HCT116 (cell line): ENCODE measurements at regions not wholly inside any gene's neighbourhood (a gene's known extent, or its start where the extent isn't known, plus 50 kb on each side); places are given as distances from the start of the nearest gene placed in this dataset.

Experiments used
- CEBPB ChIP-seq: IDR thresholded peaks from 2 replicates; pipeline ENCODE4 v1.6.1; 2012; ENCODE audit warnings: low read depth
- EZH2 ChIP-seq: fragments of 200-600 bp; sonication (generic); IDR thresholded peaks from 2 replicates; pipeline ENCODE4 v1.6.1; 2017; ENCODE audit warnings: antibody characterized with exemption, mixed run types
- EZH2phosphoT487 ChIP-seq: fragments of 200-600 bp; IDR thresholded peaks from 2 replicates; pipeline ENCODE4 v1.6.1; 2018; ENCODE audit warnings: antibody characterized with exemption, borderline replicate concordance
- JUND ChIP-seq: IDR thresholded peaks from 2 replicates; pipeline ENCODE4 v1.6.1; 2012
- POLR2A ChIP-seq: IDR thresholded peaks from 2 replicates; pipeline ENCODE4 v1.7.0; 2011; ENCODE audit warnings: borderline replicate concordance; ENCODE audit not compliant: insufficient read depth, insufficient read length; ENCODE audit errors: extremely low read depth
- POLR2AphosphoS5 ChIP-seq: IDR thresholded peaks from 2 replicates; pipeline ENCODE4 v1.6.1; 2011; ENCODE audit warnings: mild to moderate bottlenecking, low read depth, low read length, moderate library complexity
- SP1 ChIP-seq: IDR thresholded peaks from 2 replicates; pipeline ENCODE4 v1.6.1; 2012; ENCODE audit warnings: low read depth
- SRF ChIP-seq: IDR thresholded peaks from 2 replicates; pipeline ENCODE4 v1.6.1; 2012; ENCODE audit warnings: low read depth
- TCF7L2 ChIP-seq: IDR thresholded peaks from 2 replicates; pipeline ENCODE4 v1.7.0; 2011; ENCODE audit warnings: borderline replicate concordance, inconsistent platforms; ENCODE audit not compliant: insufficient read depth, insufficient read length; ENCODE audit errors: extremely low read depth
- YY1 ChIP-seq: IDR thresholded peaks from 2 replicates; pipeline ENCODE4 v1.6.1; 2011; ENCODE audit warnings: low read length, low read depth, moderate library complexity, mild to moderate bottlenecking; ENCODE audit not compliant: insufficient replicate concordance; ENCODE audit errors: extremely low read depth
- TF ChIP-seq, protein P1 (sequence below): IDR thresholded peaks from 2 replicates; pipeline ENCODE4 v1.6.1; 2012; ENCODE audit warnings: low read depth
- TF ChIP-seq, protein P2 (sequence below): IDR thresholded peaks from 2 replicates; pipeline ENCODE4 v1.6.1; 2011; ENCODE audit warnings: mild to moderate bottlenecking, low read length, moderate library complexity; ENCODE audit not compliant: insufficient replicate concordance; ENCODE audit errors: extremely low read depth
- TF ChIP-seq, protein P3 (sequence below), 3 experiments: fragments of 200-600 bp in 1 of 3; sonication (generic) in 1 of 3; IDR thresholded peaks in 2 of 3; conservative IDR thresholded peaks in 1 of 3; 2 replicates each; pipeline ENCODE4 v1.5.1; 2012 to 2017; ENCODE audit warnings: low read depth in 2 of 3, low read length in 2 of 3, antibody characterized with exemption in 1 of 3, borderline replicate concordance in 1 of 3, control low read depth in 1 of 3, mild to moderate bottlenecking in 1 of 3, mixed read lengths in 1 of 3, mixed run types in 1 of 3, moderate library complexity in 1 of 3; ENCODE audit not compliant: insufficient read depth in 1 of 3
- TF ChIP-seq, protein P4 (sequence below): IDR thresholded peaks from 2 replicates; pipeline ENCODE4 v1.6.1; 2012

DNA sequence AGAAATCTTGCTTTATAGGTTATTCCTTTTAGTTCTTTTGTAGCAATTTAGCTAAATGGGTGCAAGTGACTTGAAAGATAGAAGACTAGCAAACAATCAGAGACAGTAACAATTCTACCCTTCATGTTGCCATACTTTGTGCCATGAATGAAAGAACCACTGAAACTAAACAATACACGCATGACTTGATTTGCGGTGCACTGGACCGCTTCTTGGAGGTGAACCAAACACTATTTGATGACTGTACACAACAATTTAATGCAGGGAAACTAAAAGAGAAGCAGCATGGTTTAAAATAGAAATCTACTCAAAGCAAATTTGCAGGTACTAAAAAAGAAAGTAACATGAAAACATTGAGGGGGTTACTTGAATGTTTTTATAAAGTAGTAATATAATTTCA is 331.0 kb upstream of the RARB start:
- TF ChIP-seq, protein P1, sequence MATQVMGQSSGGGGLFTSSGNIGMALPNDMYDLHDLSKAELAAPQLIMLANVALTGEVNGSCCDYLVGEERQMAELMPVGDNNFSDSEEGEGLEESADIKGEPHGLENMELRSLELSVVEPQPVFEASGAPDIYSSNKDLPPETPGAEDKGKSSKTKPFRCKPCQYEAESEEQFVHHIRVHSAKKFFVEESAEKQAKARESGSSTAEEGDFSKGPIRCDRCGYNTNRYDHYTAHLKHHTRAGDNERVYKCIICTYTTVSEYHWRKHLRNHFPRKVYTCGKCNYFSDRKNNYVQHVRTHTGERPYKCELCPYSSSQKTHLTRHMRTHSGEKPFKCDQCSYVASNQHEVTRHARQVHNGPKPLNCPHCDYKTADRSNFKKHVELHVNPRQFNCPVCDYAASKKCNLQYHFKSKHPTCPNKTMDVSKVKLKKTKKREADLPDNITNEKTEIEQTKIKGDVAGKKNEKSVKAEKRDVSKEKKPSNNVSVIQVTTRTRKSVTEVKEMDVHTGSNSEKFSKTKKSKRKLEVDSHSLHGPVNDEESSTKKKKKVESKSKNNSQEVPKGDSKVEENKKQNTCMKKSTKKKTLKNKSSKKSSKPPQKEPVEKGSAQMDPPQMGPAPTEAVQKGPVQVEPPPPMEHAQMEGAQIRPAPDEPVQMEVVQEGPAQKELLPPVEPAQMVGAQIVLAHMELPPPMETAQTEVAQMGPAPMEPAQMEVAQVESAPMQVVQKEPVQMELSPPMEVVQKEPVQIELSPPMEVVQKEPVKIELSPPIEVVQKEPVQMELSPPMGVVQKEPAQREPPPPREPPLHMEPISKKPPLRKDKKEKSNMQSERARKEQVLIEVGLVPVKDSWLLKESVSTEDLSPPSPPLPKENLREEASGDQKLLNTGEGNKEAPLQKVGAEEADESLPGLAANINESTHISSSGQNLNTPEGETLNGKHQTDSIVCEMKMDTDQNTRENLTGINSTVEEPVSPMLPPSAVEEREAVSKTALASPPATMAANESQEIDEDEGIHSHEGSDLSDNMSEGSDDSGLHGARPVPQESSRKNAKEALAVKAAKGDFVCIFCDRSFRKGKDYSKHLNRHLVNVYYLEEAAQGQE: no peak
- TF ChIP-seq EZH2 (no peak), SRF (no peak), POLR2A (no peak), CEBPB (no peak), SP1 (no peak), POLR2AphosphoS5 (no peak), YY1 (no peak), EZH2phosphoT487 (no peak), TCF7L2 (no peak), JUND (no peak)
- TF ChIP-seq, protein P2, sequence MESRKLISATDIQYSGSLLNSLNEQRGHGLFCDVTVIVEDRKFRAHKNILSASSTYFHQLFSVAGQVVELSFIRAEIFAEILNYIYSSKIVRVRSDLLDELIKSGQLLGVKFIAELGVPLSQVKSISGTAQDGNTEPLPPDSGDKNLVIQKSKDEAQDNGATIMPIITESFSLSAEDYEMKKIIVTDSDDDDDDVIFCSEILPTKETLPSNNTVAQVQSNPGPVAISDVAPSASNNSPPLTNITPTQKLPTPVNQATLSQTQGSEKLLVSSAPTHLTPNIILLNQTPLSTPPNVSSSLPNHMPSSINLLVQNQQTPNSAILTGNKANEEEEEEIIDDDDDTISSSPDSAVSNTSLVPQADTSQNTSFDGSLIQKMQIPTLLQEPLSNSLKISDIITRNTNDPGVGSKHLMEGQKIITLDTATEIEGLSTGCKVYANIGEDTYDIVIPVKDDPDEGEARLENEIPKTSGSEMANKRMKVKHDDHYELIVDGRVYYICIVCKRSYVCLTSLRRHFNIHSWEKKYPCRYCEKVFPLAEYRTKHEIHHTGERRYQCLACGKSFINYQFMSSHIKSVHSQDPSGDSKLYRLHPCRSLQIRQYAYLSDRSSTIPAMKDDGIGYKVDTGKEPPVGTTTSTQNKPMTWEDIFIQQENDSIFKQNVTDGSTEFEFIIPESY: no peak
- TF ChIP-seq, protein P3, sequence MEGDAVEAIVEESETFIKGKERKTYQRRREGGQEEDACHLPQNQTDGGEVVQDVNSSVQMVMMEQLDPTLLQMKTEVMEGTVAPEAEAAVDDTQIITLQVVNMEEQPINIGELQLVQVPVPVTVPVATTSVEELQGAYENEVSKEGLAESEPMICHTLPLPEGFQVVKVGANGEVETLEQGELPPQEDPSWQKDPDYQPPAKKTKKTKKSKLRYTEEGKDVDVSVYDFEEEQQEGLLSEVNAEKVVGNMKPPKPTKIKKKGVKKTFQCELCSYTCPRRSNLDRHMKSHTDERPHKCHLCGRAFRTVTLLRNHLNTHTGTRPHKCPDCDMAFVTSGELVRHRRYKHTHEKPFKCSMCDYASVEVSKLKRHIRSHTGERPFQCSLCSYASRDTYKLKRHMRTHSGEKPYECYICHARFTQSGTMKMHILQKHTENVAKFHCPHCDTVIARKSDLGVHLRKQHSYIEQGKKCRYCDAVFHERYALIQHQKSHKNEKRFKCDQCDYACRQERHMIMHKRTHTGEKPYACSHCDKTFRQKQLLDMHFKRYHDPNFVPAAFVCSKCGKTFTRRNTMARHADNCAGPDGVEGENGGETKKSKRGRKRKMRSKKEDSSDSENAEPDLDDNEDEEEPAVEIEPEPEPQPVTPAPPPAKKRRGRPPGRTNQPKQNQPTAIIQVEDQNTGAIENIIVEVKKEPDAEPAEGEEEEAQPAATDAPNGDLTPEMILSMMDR (IDR thresholded peaks at IDR 0.05 in 2 of 3, conservative IDR thresholded peaks at IDR 0.05 in 1 of 3; ENCODE audit: borderline replicate concordance in 1 of 3, insufficient read depth in 1 of 3, low read depth in 2 of 3, low read length in 2 of 3): no peak
- TF ChIP-seq, protein P4, sequence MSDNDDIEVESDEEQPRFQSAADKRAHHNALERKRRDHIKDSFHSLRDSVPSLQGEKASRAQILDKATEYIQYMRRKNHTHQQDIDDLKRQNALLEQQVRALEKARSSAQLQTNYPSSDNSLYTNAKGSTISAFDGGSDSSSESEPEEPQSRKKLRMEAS: no peak
